Gastroesophageal sphincter (tissue), 4 donors: ENCODE measurements at regions not wholly inside any gene's neighbourhood (a gene's known extent, or its start where the extent isn't known, plus 50 kb on each side); places are given as distances from the start of the nearest gene placed in this dataset.

Experiments
- ATAC-seq: fragments of 150-250 bp; one replicate; pipeline ENCODE4 v1.9.1; 2016; ENCODE audit warnings: mild to moderate bottlenecking, moderate library complexity
- H3K27ac ChIP-seq, 4 donors: fragments of 200-600 bp; sonication (generic) in 3 of 4; 1 replicate in 3 of 4; 2 replicates in 1 of 4; pipeline ENCODE4 v1.5.1; 2016 to 2019
- H3K27me3 ChIP-seq: fragments of 200-600 bp; sonication (generic); one replicate; pipeline ENCODE4 v1.5.1; 2019
- H3K36me3 ChIP-seq, 2 donors: fragments of 200-600 bp; sonication (generic); one replicate each; pipeline ENCODE4 v1.5.1; 2019; ENCODE audit warnings: control low read depth in 1 of 2
- H3K4me1 ChIP-seq, 3 donors: fragments of 200-600 bp; sonication (generic); 1 replicate in 2 of 3; 2 replicates in 1 of 3; pipeline ENCODE4 v1.5.1; 2016 to 2019; ENCODE audit warnings: control low read depth in 2 of 3
- H3K4me3 ChIP-seq, 2 donors: fragments of 200-600 bp; sonication (generic); one replicate each; pipeline ENCODE4 v1.5.1; 2019; ENCODE audit warnings: mild to moderate bottlenecking in 1 of 2, moderate library complexity in 1 of 2
- H3K9me3 ChIP-seq, 3 donors: fragments of 200-600 bp; sonication (generic); one replicate each; pipeline ENCODE4 v1.5.1; 2017 to 2019; ENCODE audit warnings: control low read depth in 2 of 3
- CTCF ChIP-seq, 4 experiments: fragments of 200-600 bp in 2 of 4; fragments of 450-650 bp in 2 of 4; sonication (generic) in 1 of 4; IDR thresholded peaks; one replicate each; pipeline ENCODE4 v1.5.1; 2017 to 2019; ENCODE audit warnings: antibody characterized with exemption in 4 of 4, mild to moderate bottlenecking in 2 of 4, moderate library complexity in 2 of 4
- EP300 ChIP-seq: sonication (generic); formaldehyde crosslinking; IDR thresholded peaks from one replicate; pipeline ENCODE4 v1.6.1; 2017; ENCODE audit warnings: antibody characterized with exemption, mild to moderate bottlenecking
- POLR2A ChIP-seq, 2 donors: fragments of 450-650 bp; IDR thresholded peaks; one replicate each; pipeline ENCODE4 v1.6.1; 2017; ENCODE audit warnings: antibody characterized with exemption in 2 of 2, mild to moderate bottlenecking in 2 of 2, moderate library complexity in 1 of 2
- POLR2AphosphoS5 ChIP-seq: sonication (generic); formaldehyde crosslinking; IDR thresholded peaks from one replicate; pipeline ENCODE4 v1.6.1; 2017; ENCODE audit warnings: antibody characterized with exemption
- WGBS, 2 donors: methylation state at CpG; one replicate each; pipeline ENCODE4 v1.1.5; 2018; ENCODE audit warnings: low coverage in 1 of 2; 5-methylcytosine and 5-hydroxymethylcytosine counted together

- no peak for TF ChIP-seq POLR2AphosphoS5
- TF ChIP-seq POLR2A (IDR thresholded peaks at IDR 0.05): no peak
- no peak for TF ChIP-seq CTCF (IDR thresholded peaks at IDR 0.05)
- no peak for TF ChIP-seq EP300
- no peaks in the 10 kb centered on the region for H3K36me3 ChIP-seq
- H3K4me3 ChIP-seq: no peak overlapping the region
- peaks cover 0 to 7% (median 0%) of the 10 kb centered on the region in 3 donors for H3K4me1 ChIP-seq
- 86 to 92% methylated on average over 4 of the region's 4 CpGs for WGBS, 2 donors
- no peak for ATAC-seq
- H3K9me3 ChIP-seq: no peaks in the 10 kb centered on the region
- H3K27ac ChIP-seq: no peak overlapping the region
- H3K27me3 ChIP-seq: peaks cover 15% of the 10 kb centered on the region
Measured at GRCh38 chr1:227445092-227445674, 118.2 kb upstream of the ZNF678 start.

GRCh38 chr1:227440182-227440581 is 121.9 kb upstream of the CDC42BPA start:
- Histone ChIP-seq H3K4me3 (no peak overlapping the region), H3K9me3 (no peaks in the 10 kb centered on the region), H3K4me1 (peaks cover 0 to 18% (median 0%) of the 10 kb centered on the region in 3 donors), H3K36me3 (no peaks in the 10 kb centered on the region), H3K27me3 (no peaks in the 10 kb centered on the region), H3K27ac (peak overlapping the region in 3 of 4 donors; percentile 37 to 61 (median 59))
- 28 to 40% methylated on average over 7 of the region's 7 CpGs for WGBS, 2 donors
- TF ChIP-seq POLR2AphosphoS5 (no peak), EP300 (no peak), CTCF (IDR thresholded peaks at IDR 0.05) (no peak), POLR2A (IDR thresholded peaks at IDR 0.05) (no peak)
- peak; percentile 64 for ATAC-seq

GRCh38 chr1:227437495-227438008 is 119.3 kb upstream of the CDC42BPA start:
- TF ChIP-seq CTCF (IDR thresholded peaks at IDR 0.05): peak in 3 of 4 experiments; percentile 46 to 60 (median 55)
- no peak for TF ChIP-seq POLR2AphosphoS5
- peaks cover 0 to 18% (median 0%) of the 10 kb centered on the region in 3 donors for H3K4me1 ChIP-seq
- H3K27me3 ChIP-seq: no peaks in the 10 kb centered on the region
- WGBS, 2 donors: 0 to 1% methylated on average over 5 to 7 of the region's 7 CpGs
- H3K36me3 ChIP-seq: no peaks in the 10 kb centered on the region
- no peaks in the 10 kb centered on the region for H3K9me3 ChIP-seq
- H3K4me3 ChIP-seq: peak overlapping the region; percentile 35 to 40
- H3K27ac ChIP-seq: no peak overlapping the region
- ATAC-seq: no peak

- ATAC-seq: no peak
- 75 to 77% methylated on average over 2 to 3 of the region's 3 CpGs for WGBS, 2 donors
Measured at GRCh38 chr1:227434808-227435444, 116.6 kb upstream of the CDC42BPA start.

More at GRCh38 chr1:227434808-227435444, 116.6 kb upstream of the CDC42BPA start:
- TF ChIP-seq POLR2AphosphoS5 (no peak), POLR2A (IDR thresholded peaks at IDR 0.05) (no peak), CTCF (IDR thresholded peaks at IDR 0.05) (no peak), EP300 (no peak)
- Histone ChIP-seq H3K9me3 (no peaks in the 10 kb centered on the region), H3K4me1 (peaks cover 0 to 30% (median 5%) of the 10 kb centered on the region in 3 donors), H3K27me3 (no peaks in the 10 kb centered on the region), H3K36me3 (no peaks in the 10 kb centered on the region), H3K27ac (no peak overlapping the region), H3K4me3 (no peak overlapping the region)
